Kidney (tissue), 13 donors: ENCODE measurements at regions not wholly inside any gene's neighbourhood (a gene's known extent, or its start where the extent isn't known, plus 50 kb on each side); places are given as distances from the start of the nearest gene placed in this dataset.
A peak's percentile ranks its signal among the peaks of the same experiment; 100 is the strongest.

Source experiments
- DNase-seq, 5 donors: peaks; one replicate each; pipeline ENCODE4 v3.0.0-alpha.2; 2013 to 2020
- FAIRE-seq: peaks from 2 replicates; lab custom pipeline; 2012; peaks lifted over from hg19 to GRCh38; lab: Jason Lieb, UNC
- H3K27ac ChIP-seq, 2 donors: one replicate each; pipeline ENCODE4 v1.7.0; 2013; ENCODE audit warnings: low read depth in 2 of 2, low read length in 2 of 2, inconsistent platforms in 1 of 2
- H3K27me3 ChIP-seq: one replicate; pipeline ENCODE4 v1.7.1; 2013; ENCODE audit warnings: low read length, inconsistent platforms; ENCODE audit not compliant: control insufficient read depth, insufficient read depth
- H3K36me3 ChIP-seq, 3 donors: one replicate each; pipeline versions ENCODE4 v1.7.0 to v1.7.1; 2013; ENCODE audit warnings: low read length in 3 of 3, control low read depth in 1 of 3, inconsistent platforms in 1 of 3; ENCODE audit not compliant: insufficient read depth in 3 of 3, control insufficient read depth in 2 of 3
- H3K4me1 ChIP-seq, 3 donors: one replicate each; pipeline versions ENCODE4 v1.7.0 to v1.7.1; 2013; ENCODE audit warnings: low read length in 3 of 3, inconsistent platforms in 1 of 3, low read depth in 1 of 3; ENCODE audit not compliant: control insufficient read depth in 2 of 3, insufficient read depth in 2 of 3
- H3K4me3 ChIP-seq, 3 donors: one replicate each; pipeline versions ENCODE4 v1.7.0 to v1.8.1; 2013; ENCODE audit warnings: low read length in 3 of 3, control low read depth in 1 of 3, inconsistent platforms in 1 of 3
- H3K9ac ChIP-seq, 3 donors: one replicate each; pipeline versions ENCODE4 v1.7.0 to v1.7.1; 2013; ENCODE audit warnings: low read length in 3 of 3, control low read depth in 1 of 3, inconsistent platforms in 1 of 3
- H3K9me3 ChIP-seq, 3 donors: one replicate each; pipeline versions ENCODE4 v1.7.0 to v1.7.1; 2013; ENCODE audit warnings: low read length in 3 of 3, control low read depth in 1 of 3, inconsistent platforms in 1 of 3; ENCODE audit not compliant: control insufficient read depth in 2 of 3, insufficient read depth in 1 of 3
- CTCF ChIP-seq: IDR thresholded peaks from 3 replicates; pipeline ENCODE4 v1.5.1; 2012; ENCODE audit warnings: mild to moderate bottlenecking, moderate library complexity, borderline replicate concordance; ENCODE audit not compliant: insufficient read depth; ENCODE audit errors: extremely low read depth
- intact Hi-C: fragments of 100-400 bp; cut with DNase I; formaldehyde crosslinking; loops from one replicate; pipeline ENCODE4 v1.11.1; 2022
- donor health status: control.
- donor health status: control.
- donor health status: control.
- donor health status: control.
- donor health status: control.
- donor health status: DM: yes; HTN: yes; CAD: no.
- donor health status: Normal renal cell carcinoma (clear cell type).

DNA sequence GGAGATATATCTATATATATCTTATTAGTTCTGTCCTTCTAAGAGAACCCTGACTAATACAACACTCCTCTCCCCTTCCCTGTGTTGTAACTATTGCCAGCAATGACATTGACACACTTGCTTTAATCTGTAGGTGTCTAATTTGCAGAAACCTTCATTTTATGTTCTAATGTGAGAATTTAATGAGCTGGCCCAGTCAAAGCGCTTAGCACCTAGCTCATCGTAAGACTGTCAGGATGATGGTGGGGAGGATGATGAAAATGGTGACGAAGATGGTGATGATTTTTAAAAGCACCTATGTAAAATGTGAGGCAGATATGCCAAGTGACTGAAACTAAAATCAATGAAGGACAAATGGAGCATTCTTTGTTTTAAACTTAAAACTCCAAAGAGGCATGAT lies 183.8 kb downstream of the DHX15 start:
- intact Hi-C loops: no loop called here
- FAIRE-seq (no peak), DNase-seq (no peak)
- H3K27me3 ChIP-seq: no peaks in the 10 kb centered on the region
- H3K4me1 ChIP-seq: no peaks in the 10 kb centered on the region
- no peak for TF ChIP-seq CTCF
- H3K36me3 ChIP-seq: no peaks in the 10 kb centered on the region
- H3K9me3 ChIP-seq: no peaks in the 10 kb centered on the region
- no peak overlapping the region for H3K27ac ChIP-seq
- no peak overlapping the region for H3K9ac ChIP-seq
- H3K4me3 ChIP-seq: no peak overlapping the region

- no peaks in the 10 kb centered on the region for H3K27me3 ChIP-seq
- H3K27ac ChIP-seq: no peak overlapping the region
- no peak overlapping the region for H3K9ac ChIP-seq
- DNase-seq (no peak), FAIRE-seq (no peak)
- TF ChIP-seq CTCF: no peak
- no peak overlapping the region for H3K4me3 ChIP-seq
- intact Hi-C loops: no loop called here
- no peaks in the 10 kb centered on the region for H3K9me3 ChIP-seq
- no peaks in the 10 kb centered on the region for H3K4me1 ChIP-seq
- H3K36me3 ChIP-seq: no peaks in the 10 kb centered on the region
These were observed 187.4 kb downstream of the DHX15 start for GRCh38 chr4:24396988-24397387.

DNA sequence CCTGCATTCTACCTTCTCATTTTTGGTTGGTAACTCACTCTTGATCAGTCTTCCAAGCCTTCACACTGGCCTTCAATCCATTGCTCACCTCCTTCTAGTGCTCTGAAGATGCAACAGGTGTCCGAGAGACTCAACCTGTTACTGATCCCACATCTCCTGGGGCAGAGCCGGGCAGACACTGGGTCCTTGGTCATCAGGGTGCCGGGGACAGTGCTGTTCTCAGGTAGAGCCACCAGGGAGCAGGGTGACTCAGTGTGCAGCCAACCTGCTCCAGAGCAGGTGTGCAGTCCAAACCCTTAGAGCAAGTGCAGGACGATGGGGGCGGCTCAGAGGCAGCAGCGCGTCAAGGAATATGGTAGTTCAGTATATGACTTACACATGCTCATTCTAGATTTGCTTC lies 188.4 kb downstream of the DHX15 start:
- Histone ChIP-seq H3K27me3 (no peaks in the 10 kb centered on the region), H3K4me3 (no peak overlapping the region), H3K9me3 (no peaks in the 10 kb centered on the region), H3K4me1 (no peaks in the 10 kb centered on the region), H3K27ac (no peak overlapping the region), H3K36me3 (no peaks in the 10 kb centered on the region), H3K9ac (no peak overlapping the region)
- intact Hi-C loops: no loop called here
- TF ChIP-seq CTCF: no peak
- no peak for FAIRE-seq
- DNase-seq: no peak

DNA sequence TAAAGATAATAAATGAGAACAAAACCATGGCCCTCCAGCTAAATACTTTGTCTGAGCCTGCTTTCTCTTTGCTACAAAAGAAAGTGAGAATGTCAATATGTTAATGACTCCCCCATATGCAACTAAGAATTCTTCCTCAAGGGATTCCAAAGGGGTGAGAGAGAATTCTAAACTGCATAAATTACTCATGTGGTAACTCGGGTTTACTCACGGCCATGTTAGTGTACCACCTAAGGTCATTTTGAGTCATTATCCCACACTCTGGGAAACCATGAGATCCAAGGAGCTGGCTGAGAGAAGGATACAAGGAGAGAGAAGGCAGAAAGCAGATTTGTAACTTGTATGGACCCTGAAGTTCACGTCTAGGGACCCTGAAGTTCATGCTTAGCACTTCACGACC lies 190.3 kb downstream of the DHX15 start:
- no peak for TF ChIP-seq CTCF
- no peak overlapping the region for H3K4me3 ChIP-seq
- H3K36me3 ChIP-seq: no peaks in the 10 kb centered on the region
- H3K9me3 ChIP-seq: no peaks in the 10 kb centered on the region
- intact Hi-C loops: no loop called here
- DNase-seq (peak in 1 of 5 donors; percentile 5), FAIRE-seq (no peak)
- H3K27ac ChIP-seq: no peak overlapping the region
- H3K9ac ChIP-seq: no peak overlapping the region
- H3K4me1 ChIP-seq: no peaks in the 10 kb centered on the region
- no peaks in the 10 kb centered on the region for H3K27me3 ChIP-seq
